ENCODE measurements at regions not wholly inside any gene's neighbourhood (a gene's known extent, or its start where the extent isn't known, plus 50 kb on each side); places are given as distances from the start of the nearest gene placed in this dataset.

DNA sequence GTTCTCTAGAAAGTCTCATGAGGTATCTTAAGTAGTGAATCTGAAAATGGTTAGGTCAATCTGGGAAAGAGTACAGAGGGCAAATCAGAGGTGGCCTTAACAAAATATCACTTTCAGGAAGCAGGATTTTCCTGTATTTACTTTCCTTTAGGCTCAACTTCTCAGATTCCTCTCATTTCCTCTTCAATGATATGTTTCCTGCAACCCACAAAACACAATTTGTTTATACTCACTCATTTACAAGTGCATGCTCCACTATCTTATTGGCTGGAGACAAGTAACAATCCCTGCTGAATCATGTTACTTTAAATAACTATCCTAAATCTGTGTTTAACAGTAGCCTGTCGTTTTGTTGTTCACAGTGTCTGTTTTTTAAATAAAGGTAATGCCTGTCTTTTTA is 228.1 kb downstream of the DSC3 start:
- TF ChIP-seq, protein P1, sequence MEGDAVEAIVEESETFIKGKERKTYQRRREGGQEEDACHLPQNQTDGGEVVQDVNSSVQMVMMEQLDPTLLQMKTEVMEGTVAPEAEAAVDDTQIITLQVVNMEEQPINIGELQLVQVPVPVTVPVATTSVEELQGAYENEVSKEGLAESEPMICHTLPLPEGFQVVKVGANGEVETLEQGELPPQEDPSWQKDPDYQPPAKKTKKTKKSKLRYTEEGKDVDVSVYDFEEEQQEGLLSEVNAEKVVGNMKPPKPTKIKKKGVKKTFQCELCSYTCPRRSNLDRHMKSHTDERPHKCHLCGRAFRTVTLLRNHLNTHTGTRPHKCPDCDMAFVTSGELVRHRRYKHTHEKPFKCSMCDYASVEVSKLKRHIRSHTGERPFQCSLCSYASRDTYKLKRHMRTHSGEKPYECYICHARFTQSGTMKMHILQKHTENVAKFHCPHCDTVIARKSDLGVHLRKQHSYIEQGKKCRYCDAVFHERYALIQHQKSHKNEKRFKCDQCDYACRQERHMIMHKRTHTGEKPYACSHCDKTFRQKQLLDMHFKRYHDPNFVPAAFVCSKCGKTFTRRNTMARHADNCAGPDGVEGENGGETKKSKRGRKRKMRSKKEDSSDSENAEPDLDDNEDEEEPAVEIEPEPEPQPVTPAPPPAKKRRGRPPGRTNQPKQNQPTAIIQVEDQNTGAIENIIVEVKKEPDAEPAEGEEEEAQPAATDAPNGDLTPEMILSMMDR (IDR thresholded peaks at IDR 0.05; ENCODE audit: poor library complexity): no peak
- TF ChIP-seq EZH2phosphoT487 (IDR thresholded peaks at IDR 0.05; ENCODE audit: low read depth, severe bottlenecking, unreplicated experiment) (no peak), EZH2 (IDR thresholded peaks at IDR 0.05; ENCODE audit: borderline replicate concordance) (no peak)

Data from hepatocyte (in vitro differentiated cells).